ENCODE measurements at regions not wholly inside any gene's neighbourhood (a gene's known extent, or its start where the extent isn't known, plus 50 kb on each side); places are given as distances from the start of the nearest gene placed in this dataset.

DNA sequence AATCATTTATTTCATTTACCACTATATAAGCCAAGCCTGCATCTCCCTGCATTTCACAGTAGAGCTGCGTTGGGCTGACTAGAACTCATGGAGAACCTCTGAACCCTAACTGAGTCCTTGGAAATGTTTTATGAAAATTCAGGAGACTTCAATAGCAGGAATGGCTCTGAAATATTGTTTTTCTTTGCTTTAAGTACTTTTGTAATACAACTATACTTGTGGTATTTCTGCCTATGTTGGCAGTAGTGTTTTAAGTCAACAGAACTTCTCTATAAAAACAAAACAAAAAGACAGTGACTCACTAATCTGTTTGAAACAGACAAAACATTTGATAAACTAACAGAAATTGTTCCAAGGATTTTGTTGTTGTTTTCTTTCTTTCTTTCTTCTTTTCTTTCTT is 489.2 kb upstream of the MEF2C start:
- Histone ChIP-seq H3K27ac (ENCODE audit: low read depth) (no peak overlapping the region), H3K36me3 (ENCODE audit: insufficient read depth) (no peaks in the 10 kb centered on the region), H3K4me3 (ENCODE audit: low read depth, low read length) (no peak overlapping the region), H3K4me1 (ENCODE audit: insufficient read depth) (no peaks in the 10 kb centered on the region)
- DNase-seq (ENCODE audit: extremely low spot score): no peak
- 75% methylated on average over 1 of the region's 1 CpG for WGBS

DNA sequence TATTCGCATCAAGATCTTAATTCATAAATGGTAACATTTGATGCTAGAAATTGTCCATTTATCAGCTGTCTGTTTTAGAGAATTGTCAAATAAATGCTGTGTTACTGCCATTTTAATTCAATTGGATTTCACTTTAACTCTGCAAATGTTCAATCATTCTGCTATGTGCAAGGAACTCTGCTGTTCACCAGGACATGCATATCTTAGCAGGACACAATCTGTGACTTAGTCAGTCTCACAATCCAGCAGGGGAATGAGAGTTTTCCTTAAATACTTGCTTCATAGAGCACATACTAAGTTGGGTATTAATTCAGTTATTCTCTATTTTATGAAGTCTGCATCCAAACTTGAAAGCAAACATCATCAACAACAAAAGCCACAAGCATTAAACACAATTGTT is 488.7 kb upstream of the MEF2C start:
- Histone ChIP-seq H3K27ac (ENCODE audit: low read depth) (no peak overlapping the region), H3K4me1 (ENCODE audit: insufficient read depth) (no peaks in the 10 kb centered on the region), H3K36me3 (ENCODE audit: insufficient read depth) (no peaks in the 10 kb centered on the region), H3K4me3 (ENCODE audit: low read depth, low read length) (no peak overlapping the region)
- WGBS: 96% methylated on average over 1 of the region's 1 CpG
- no peak for DNase-seq (ENCODE audit: extremely low spot score)

DNA sequence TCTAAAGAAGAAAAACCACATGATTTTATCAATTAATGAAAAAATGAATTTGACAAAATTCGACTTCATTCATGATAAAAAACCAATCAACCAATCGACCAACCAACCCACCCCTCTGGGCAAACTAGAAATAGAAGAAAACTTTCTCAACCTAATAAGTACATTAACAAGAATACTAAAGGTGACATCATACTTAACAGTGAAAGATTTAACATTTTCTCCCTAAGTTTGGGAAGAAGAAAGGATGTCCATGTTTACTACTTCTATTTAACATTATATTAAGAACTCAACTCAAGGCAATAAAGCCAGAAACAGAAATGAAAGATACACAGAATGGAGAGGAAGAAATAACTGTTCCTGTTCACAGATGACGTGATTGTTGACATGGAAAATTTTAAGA is 476.1 kb upstream of the MEF2C start:
- DNase-seq (ENCODE audit: extremely low spot score): no peak
- Histone ChIP-seq H3K36me3 (ENCODE audit: insufficient read depth) (no peaks in the 10 kb centered on the region), H3K4me1 (ENCODE audit: insufficient read depth) (no peaks in the 10 kb centered on the region), H3K4me3 (ENCODE audit: low read depth, low read length) (no peak overlapping the region), H3K27ac (ENCODE audit: low read depth) (no peak overlapping the region)
- 86% methylated on average over 3 of the region's 3 CpGs for WGBS

DNA sequence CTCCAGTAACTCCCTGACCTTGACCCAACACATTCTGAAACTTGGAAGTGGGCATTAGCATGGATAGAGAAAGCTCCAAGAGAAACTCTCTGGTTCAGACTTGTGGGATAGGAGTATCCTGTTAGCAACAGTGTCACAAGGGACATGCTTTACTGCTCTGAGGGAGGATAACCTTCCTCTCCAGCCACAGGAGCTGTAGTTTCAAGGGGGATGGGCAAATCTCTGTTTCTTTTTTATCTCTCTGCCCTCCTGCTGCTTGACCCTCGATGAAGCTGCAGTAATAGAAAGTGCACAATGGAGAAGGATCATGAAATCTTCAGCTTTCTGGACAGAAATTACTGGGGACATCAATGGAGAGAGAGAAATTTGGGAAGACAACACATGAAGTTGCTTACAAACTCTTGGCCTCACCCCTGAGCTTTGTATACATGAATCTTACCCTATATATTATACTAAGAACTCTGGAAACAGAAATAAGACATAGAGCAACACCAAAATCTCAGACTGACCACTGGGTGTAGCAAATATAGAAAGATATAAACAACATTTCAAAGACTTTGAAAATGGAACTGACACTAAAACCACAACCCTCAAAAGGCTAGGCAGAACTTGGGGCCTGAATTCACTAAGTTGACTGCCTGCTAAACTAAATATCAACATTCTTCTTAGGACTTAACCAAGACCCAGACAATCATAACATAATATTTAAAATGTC is 471.0 kb upstream of the MEF2C start:
- Histone ChIP-seq H3K4me3 (ENCODE audit: low read depth, low read length) (no peak overlapping the region), H3K4me1 (ENCODE audit: insufficient read depth) (no peaks in the 10 kb centered on the region), H3K27ac (ENCODE audit: low read depth) (no peak overlapping the region), H3K36me3 (ENCODE audit: insufficient read depth) (no peaks in the 10 kb centered on the region)
- DNase-seq (ENCODE audit: extremely low spot score): no peak
- 79% methylated on average over 1 of the region's 1 CpG for WGBS

DNA sequence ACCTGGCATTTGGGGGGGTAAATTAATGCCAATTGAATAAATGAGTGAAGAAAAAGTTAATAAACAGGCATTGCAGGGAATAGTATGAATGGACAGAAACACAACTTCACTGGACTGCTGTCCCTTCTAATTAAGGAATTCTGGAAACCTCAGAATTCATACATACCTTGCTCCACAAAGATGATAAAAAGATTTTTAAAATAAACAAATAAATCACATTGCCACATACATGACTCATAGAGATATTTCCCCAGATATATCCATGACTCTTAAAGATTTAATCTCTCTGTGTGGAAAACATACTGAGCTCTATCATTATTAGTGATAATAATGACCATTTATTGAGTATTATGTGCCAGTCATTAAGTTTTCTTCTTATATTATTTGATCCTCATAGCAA is 469.0 kb upstream of the MEF2C start:
- no peaks in the 10 kb centered on the region for H3K4me1 ChIP-seq (ENCODE audit: insufficient read depth)
- DNase-seq (ENCODE audit: extremely low spot score): no peak
- no peak overlapping the region for H3K27ac ChIP-seq (ENCODE audit: low read depth)
- no peaks in the 10 kb centered on the region for H3K36me3 ChIP-seq (ENCODE audit: insufficient read depth)
- no peak overlapping the region for H3K4me3 ChIP-seq (ENCODE audit: low read depth, low read length)

DNA sequence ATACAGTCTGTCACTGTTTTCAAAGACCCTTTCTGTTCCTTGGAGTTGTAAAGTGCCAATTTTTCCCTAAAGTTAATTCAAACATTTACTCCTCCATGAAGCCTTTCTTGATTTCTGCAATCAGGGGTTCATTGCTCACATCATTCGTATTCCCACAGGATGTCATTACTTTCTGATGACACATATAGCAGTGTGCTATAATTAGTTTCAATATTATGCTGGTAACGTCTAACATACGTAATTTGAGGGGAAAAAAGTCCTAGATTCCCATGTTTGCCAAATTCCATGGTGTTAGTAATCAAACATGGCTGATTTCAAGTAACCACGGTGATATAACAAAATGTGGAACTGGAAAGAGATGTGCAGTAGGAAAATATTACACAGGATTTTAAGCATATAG is 468.2 kb upstream of the MEF2C start:
- Histone ChIP-seq H3K27ac (ENCODE audit: low read depth) (no peak overlapping the region), H3K4me1 (ENCODE audit: insufficient read depth) (no peaks in the 10 kb centered on the region), H3K4me3 (ENCODE audit: low read depth, low read length) (no peak overlapping the region), H3K36me3 (ENCODE audit: insufficient read depth) (no peaks in the 10 kb centered on the region)
- no peak for DNase-seq (ENCODE audit: extremely low spot score)
- WGBS: 75% methylated on average over 4 of the region's 4 CpGs

DNA sequence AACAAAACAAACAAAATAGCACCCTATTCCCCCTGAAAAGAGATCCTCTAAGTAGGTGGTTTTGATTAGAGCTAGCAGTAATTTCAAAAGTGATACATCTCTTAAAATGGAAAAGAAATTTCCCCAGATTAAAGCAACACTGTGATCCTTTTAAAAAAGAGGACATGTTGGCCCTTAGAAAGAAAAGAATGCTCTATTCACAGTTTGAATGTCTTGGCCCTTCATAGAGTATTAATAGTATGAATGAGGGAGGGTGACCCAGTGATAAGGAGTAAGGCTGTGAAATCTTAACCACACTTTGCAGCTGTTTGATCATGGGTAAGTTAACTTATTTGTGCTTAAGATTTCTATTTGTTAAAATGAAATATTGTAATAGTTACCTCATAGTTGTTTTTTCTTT is 467.7 kb upstream of the MEF2C start:
- Histone ChIP-seq H3K4me1 (ENCODE audit: insufficient read depth) (no peaks in the 10 kb centered on the region), H3K4me3 (ENCODE audit: low read depth, low read length) (no peak overlapping the region), H3K36me3 (ENCODE audit: insufficient read depth) (no peaks in the 10 kb centered on the region), H3K27ac (ENCODE audit: low read depth) (no peak overlapping the region)
- DNase-seq (ENCODE audit: extremely low spot score): no peak

DNA sequence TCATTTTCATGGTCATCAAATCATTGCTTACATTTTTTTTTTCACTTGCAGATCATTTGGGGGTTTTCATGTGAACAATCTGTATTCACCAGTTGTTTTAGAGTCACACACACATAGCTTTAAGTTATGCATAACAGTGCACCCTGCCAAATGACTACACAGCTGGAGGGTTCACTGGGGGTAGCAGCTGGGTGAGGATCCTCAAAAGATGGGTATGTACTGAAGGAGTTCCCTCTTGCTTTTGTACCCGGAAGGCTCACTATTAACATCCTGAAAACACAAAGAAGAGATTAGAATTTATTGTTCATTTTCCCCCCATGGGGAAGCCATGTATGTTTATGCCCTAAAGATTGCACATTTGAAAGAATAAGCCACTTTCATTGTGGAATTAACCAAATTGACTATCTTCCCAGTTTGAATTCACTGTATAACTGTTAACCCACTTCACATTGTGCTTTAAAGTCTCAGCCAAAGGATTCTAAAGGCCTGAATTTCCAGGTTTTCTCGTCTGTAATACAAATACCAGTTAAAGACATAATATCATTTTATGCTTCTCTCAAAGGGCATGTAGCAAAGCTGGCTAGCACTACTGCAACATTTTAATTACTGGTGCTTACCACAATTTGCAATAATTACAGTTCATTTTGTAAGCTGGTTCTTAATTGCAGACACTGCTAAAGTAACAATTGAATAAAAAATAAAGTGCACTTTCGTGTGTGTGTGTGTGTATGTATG is 466.4 kb upstream of the MEF2C start:
- Histone ChIP-seq H3K27ac (ENCODE audit: low read depth) (no peak overlapping the region), H3K4me1 (ENCODE audit: insufficient read depth) (no peaks in the 10 kb centered on the region), H3K36me3 (ENCODE audit: insufficient read depth) (no peaks in the 10 kb centered on the region), H3K4me3 (ENCODE audit: low read depth, low read length) (no peak overlapping the region)
- WGBS: 73% methylated on average over 3 of the region's 3 CpGs
- DNase-seq (ENCODE audit: extremely low spot score): no peak

DNA sequence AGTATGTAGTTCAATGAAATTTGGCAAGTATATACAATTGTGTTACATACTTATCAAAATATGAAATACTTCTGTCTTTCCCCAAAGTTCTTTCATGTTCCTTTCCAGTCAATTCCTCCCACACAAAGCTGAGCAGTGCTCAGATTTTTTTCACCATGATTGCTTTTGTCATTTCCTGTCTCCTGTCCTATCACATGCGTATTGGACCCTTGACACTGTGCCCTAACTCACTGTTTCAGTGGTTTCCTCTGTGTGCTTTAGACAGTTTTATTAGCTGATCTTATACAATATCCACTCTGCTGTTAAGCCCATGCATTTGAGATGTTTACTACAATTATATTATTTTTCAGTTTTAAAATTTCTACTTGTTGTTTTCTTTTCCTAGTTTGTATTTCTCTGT is 463.6 kb upstream of the MEF2C start:
- no peak overlapping the region for H3K27ac ChIP-seq (ENCODE audit: low read depth)
- DNase-seq (ENCODE audit: extremely low spot score): no peak
- no peaks in the 10 kb centered on the region for H3K4me1 ChIP-seq (ENCODE audit: insufficient read depth)
- H3K4me3 ChIP-seq (ENCODE audit: low read depth, low read length): no peak overlapping the region
- H3K36me3 ChIP-seq (ENCODE audit: insufficient read depth): no peaks in the 10 kb centered on the region
- 67% methylated on average over 1 of the region's 1 CpG for WGBS

DNA sequence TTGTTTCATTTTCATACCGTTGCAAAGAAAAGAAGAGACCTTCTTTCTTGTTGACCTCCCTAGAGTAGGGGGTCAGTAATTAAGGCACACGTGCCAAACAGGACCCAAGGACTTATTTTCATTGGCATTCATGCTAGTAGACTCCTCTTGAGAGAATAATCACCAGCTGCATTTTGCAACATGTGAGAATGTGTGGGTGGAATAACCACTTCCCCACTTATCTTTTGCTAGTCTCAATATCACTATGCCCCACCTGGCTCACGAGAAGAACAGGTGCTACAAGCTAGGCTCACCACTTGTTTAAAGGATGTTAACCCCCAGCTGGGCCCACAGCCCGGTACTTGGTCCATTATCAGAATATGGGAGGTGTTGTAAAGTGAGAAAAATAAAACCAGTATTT is 460.7 kb upstream of the MEF2C start:
- no peak for DNase-seq (ENCODE audit: extremely low spot score)
- Histone ChIP-seq H3K27ac (ENCODE audit: low read depth) (no peak overlapping the region), H3K4me1 (ENCODE audit: insufficient read depth) (peaks cover 1% of the 10 kb centered on the region), H3K36me3 (ENCODE audit: insufficient read depth) (no peaks in the 10 kb centered on the region), H3K4me3 (ENCODE audit: low read depth, low read length) (no peak overlapping the region)
- 53% methylated on average over 4 of the region's 4 CpGs for WGBS

DNA sequence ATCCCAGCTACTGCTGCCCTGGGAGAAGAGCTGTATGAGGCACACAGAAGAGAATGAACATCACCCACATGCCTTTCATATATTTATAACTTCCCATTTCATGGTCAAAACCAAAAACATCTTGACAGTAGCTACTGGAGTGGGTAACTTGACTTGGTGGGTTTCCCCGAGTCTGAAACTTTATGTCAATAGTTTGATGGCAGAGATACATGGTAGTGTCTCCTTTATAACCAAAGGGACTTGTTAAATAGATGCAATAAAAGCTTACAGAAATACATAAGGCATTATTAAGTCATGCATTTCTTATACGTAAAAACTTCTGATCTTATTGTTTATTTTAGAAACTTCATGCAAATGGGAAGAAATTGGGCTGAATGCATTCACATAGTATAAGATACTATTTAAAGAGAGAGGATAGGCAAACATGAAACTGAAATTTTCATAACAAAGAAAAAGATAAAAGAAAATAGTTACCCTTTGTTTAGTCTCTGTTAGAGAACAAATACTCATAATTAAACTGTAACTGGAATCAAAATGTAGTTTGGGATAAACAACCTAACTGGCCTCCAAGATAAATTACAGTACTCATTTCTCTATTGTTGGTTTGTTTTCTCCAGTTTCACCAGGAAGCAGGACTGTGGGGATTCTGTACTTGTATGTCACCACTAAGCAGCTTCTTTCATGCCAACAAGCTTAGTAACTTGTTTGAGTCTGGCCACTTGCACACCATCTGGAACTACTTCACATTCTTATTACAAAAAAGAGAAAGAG is 459.3 kb upstream of the MEF2C start:
- WGBS: 83% methylated on average over 2 of the region's 2 CpGs
- H3K36me3 ChIP-seq (ENCODE audit: insufficient read depth): no peaks in the 10 kb centered on the region
- no peak overlapping the region for H3K4me3 ChIP-seq (ENCODE audit: low read depth, low read length)
- DNase-seq (ENCODE audit: extremely low spot score): no peak
- no peak overlapping the region for H3K27ac ChIP-seq (ENCODE audit: low read depth)
- H3K4me1 ChIP-seq (ENCODE audit: insufficient read depth): peaks cover 1% of the 10 kb centered on the region

DNA sequence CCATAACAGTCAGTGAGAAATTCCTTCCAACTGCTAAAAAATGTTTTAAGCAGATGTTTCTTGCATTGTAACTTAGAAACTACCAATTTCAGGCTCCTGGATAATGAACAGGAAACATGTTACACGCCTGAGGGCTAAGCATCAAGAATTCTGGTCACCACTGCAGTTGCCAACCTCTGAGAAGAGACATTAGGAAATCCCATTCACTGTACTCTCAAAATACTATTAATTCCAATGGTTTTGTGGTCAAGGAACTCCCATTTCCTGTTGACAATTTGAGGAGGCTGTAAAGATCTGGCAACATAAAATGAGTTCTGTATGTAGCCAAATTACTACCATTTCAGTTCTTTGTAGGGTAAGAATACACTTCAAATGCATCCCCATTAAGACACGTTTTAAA is 456.0 kb upstream of the MEF2C start:
- peaks cover 1% of the 10 kb centered on the region for H3K4me1 ChIP-seq (ENCODE audit: insufficient read depth)
- no peak overlapping the region for H3K27ac ChIP-seq (ENCODE audit: low read depth)
- DNase-seq (ENCODE audit: extremely low spot score): no peak
- H3K4me3 ChIP-seq (ENCODE audit: low read depth, low read length): no peak overlapping the region
- WGBS: 73% methylated on average over 2 of the region's 2 CpGs
- H3K36me3 ChIP-seq (ENCODE audit: insufficient read depth): no peaks in the 10 kb centered on the region

DNA sequence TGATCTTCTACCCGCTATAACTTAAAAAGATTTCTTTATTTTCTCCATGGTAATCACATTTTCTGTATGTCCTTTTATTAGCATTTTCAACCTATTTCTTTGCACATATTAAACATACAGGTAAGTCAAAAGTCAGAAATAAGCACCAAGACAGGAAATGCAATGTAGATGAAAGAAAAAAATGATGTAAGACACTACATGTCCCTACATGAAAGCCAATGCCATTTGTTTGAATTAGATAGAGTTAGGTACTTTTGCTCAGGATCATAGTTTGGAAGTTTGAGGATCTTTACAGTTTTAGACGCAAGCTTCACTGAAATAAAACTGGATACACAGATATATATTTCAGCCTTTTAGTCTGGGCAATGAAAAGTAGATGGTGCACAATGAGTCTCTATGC is 453.1 kb upstream of the MEF2C start:
- DNase-seq (ENCODE audit: extremely low spot score): no peak
- H3K4me1 ChIP-seq (ENCODE audit: insufficient read depth): peaks cover 1% of the 10 kb centered on the region
- H3K27ac ChIP-seq (ENCODE audit: low read depth): no peak overlapping the region
- no peak overlapping the region for H3K4me3 ChIP-seq (ENCODE audit: low read depth, low read length)
- 92% methylated on average over 2 of the region's 2 CpGs for WGBS
- H3K36me3 ChIP-seq (ENCODE audit: insufficient read depth): no peaks in the 10 kb centered on the region

DNA sequence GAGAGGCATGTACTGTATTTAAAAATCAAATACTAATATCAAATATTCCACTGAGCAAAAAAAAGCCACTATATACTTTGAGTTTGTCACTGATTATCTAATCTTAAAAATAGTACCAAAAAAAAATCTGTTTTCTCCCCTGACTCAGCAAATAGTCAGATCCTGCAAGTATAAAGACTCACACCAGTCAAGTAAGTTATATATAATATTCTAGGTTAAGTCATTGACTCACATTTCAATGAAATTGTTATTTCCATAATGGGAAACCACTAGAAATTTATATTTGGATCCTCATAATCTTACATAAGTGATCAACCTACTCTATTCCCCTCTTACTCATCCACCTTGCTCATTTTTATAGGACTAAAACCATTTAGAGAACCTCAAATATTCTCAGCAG is 447.2 kb upstream of the MEF2C start:
- Histone ChIP-seq H3K4me3 (ENCODE audit: low read depth, low read length) (no peak overlapping the region), H3K36me3 (ENCODE audit: insufficient read depth) (no peaks in the 10 kb centered on the region), H3K4me1 (ENCODE audit: insufficient read depth) (no peaks in the 10 kb centered on the region), H3K27ac (ENCODE audit: low read depth) (no peak overlapping the region)
- DNase-seq (ENCODE audit: extremely low spot score): no peak

Data from urinary bladder (tissue), 3 donors.